GM19468 (cell line): ENCODE measurements at regions not wholly inside any gene's neighbourhood (a gene's known extent, or its start where the extent isn't known, plus 50 kb on each side); places are given as distances from the start of the nearest gene placed in this dataset.

ENCODE experiments used
- ATAC-seq: cut with Tn5 transposase; IDR thresholded peaks from one replicate; pipeline ENCODE4 v1.9.1; 2021; ENCODE audit warnings: mild to moderate bottlenecking, moderate library complexity, moderate number of reproducible peaks; ENCODE audit not compliant: unreplicated experiment; ENCODE audit errors: extremely low read depth

DNA sequence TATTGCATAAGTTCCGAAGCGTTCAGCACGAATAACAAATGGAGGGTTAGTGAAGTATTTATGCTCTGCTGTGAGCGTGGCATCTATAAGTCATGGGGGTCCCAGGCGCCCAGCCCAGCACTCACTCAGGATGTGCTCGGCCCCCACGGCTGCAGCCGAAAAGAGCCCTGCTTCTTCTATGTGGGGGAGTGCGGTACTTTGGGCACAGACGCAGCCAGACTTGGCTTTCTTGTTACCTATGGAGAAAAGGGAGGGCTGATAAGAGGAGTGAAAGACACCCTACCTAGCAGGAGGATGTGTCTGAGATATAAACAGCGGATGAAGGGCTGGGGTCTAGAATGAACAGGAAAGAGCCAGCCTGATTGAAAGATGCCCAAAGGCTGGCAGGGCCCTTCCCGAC lies 51.4 kb downstream of the MRPL36 start:
- ATAC-seq: no peak

- no peak for ATAC-seq
Measured at GRCh38 chr5:1747803-1748085, 51.9 kb downstream of the MRPL36 start.

GRCh38 chr5:1747079-1747802 lies 52.4 kb downstream of the MRPL36 start:
- ATAC-seq: no peak

GRCh38 chr5:1746371-1747078 lies 53.1 kb downstream of the MRPL36 start:
- ATAC-seq: no peak

GRCh38 chr5:1745796-1746370 lies 53.8 kb downstream of the MRPL36 start:
- no peak for ATAC-seq

- no peak for ATAC-seq
Measured at GRCh38 chr5:1745123-1745795, 54.4 kb downstream of the MRPL36 start.

DNA sequence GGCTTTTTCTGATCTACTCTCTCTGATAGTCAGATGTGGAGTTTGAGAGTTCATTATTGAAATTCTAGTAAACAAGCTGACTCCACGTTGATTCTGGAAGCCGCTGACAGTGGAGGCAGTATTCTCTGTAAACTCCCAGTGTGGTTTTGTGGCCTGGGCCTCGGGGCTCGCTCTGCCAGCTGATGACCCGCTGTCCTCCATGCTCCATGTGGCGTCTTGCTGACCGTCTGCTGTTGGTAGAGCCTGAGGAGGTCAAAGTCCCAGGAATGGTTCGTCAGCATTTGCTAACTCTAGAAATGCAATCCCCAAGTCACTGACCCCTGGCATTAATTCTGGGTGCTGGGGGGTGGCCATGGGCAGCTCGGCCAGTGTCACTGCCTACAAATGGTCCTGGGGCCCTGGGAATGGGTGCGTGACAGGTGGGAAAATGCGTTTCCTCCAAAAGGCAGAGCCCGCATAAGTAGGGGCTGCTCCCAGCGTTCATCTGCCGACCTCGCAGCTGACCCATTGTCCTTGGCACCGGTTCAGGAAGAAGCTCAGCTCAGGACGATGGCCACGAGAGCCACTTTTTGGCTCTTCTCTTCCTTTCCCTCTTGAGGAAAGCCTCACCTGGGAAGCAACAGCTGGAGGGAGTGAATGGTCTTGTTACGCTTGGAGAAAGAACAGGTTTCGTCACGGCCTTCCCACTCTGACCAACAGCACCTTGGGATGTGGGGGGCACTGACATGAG lies 55.1 kb downstream of the MRPL36 start:
- ATAC-seq: no peak

GRCh38 chr5:1743769-1744085 lies 55.9 kb downstream of the MRPL36 start:
- ATAC-seq: no peak

DNA sequence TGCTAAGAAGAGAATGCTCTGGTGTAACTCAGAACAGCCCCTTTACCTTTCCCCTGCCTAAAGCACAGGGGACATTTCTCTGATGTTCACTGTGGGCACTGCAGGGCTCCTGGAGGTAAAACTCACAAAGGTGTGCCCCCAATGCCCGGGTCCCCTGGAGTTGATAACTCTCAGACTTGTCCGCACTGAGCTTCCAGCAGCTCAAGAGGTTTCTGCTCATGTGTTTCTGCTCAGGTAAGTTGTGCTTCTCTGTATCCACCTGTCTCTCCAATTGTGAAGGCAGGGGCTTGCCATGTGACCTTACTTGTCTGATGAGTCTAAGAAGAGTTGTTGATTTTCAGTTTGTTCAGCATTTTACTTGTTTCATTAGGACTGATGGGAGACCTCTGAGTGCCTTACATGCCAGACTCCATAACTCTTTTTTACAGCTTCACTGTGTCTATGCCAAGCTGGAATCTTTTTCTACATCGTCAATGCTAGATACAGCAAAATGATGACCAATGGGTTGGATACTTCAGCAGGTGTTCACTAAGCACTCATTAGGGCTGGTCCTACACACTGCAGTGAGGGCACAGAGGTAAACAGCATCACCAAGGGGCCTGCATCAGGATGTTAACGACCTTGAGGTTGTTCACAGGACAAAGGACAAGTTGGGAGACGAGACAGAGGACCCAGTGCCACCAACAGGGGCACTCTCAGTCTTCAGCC lies 56.4 kb downstream of the MRPL36 start:
- ATAC-seq: no peak

DNA sequence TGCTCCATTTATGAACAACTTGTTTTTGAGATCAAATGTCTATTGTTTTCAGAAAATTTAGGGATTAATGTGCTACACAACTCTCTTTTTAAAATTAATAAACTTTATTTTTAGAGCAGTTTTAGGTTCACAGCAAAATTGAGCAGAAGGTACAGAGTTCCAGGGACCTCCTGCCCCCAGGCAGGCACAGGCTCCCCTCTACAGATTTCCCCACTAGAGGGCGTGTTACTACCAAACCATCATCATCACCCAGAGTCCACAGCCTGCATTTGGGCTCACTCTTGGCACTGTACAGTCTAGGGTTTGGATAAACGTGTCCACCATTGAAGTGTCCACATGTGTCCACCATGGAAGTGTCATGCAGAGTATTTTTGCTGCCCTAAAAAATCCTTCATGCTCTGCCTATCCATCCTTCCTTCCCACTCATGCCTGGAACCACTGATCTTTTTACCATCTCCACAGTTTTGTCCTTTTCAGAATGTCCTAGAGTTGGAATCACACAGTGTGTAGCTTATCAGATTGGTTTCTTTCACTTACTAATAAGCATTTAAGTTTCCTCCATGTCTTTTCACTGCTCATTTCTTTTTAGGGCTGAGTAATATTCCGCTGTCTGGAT lies 61.7 kb downstream of the MRPL36 start:
- ATAC-seq: no peak

GRCh38 chr5:1736889-1737711 lies 62.5 kb downstream of the MRPL36 start:
- no peak for ATAC-seq

DNA sequence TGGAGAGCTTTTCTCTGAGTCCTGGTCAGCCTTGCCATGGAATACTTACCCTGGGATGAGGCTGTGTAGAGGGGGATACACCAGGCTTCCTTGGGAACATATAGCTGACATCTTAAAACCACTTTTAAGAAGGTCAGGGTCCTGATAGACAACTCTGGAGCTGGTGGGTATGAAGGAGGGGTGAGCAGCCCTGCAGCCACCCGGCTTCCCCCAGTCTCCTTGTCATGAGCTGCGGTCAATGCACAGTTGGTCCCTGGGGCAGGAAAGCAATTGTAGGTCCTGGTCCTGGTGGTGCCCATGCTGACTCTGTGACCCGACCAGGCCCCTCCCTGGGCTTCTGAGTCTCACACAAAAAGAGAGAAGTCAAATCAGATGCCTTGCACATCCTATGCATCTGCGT lies 63.6 kb downstream of the MRPL36 start:
- ATAC-seq: no peak

DNA sequence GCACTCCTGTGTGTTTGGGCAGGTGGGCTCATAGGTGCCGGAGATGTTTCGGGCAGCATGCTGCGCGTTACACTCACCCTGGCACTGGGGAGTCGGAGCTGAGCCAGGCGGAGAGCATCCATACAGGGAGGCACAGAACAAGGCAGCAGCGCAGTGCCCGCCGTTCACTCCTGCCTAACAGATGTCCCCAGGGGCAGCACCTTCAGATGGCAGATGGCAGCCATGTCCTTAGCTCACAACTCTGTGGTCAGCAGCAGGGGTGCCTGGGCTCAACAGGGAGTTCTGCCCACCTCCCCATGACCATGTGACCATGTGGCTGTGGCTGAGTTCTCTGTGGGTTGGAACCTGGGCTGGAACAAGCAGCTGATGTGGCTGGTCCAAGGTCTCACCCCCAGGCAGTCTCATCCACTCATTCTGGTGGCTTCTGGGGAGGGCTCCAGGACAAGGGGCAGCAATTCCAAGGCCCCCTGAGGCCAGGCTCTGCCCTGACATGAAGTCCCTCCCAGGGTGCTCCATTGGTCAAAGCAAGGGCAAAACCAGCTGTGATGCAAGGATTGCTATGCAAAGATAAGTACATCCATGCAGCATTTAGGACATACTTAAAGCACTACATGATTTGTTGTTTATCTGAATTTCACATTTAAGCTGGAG lies 64.2 kb downstream of the MRPL36 start:
- ATAC-seq: no peak

DNA sequence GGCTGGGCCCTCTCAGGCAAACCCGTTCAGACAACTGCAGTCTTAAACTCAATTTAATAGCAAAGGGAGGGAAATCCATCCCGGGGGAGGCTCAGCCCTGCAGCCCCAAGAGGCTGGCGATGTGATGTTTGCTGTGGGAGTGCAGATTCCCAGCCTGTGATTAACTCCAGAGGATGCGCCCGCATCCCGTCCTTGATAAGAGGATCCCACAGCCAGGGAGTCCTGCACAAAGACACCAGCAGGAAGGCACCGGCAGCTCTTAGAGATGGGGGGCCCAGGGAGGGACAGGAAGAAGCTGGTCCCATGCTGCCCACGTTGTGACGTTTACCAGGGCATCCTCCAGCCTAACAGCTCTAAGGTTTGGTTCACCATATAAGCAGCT lies 64.7 kb downstream of the MRPL36 start:
- ATAC-seq: no peak

- no peak for ATAC-seq
Measured at GRCh38 chr5:1734271-1734907, 65.2 kb downstream of the MRPL36 start.

- ATAC-seq: no peak
Measured at GRCh38 chr5:1733369-1733768, 66.3 kb downstream of the MRPL36 start.

- ATAC-seq: no peak
Measured at GRCh38 chr5:1732945-1733344, 66.7 kb downstream of the MRPL36 start.
